ENCODE measurements at regions not wholly inside any gene's neighbourhood (a gene's known extent, or its start where the extent isn't known, plus 50 kb on each side); places are given as distances from the start of the nearest gene placed in this dataset.

- ATAC-seq (no peak), DNase-seq (ENCODE audit: low read depth, low spot score) (no peak)
- Histone ChIP-seq H3K4me3 (ENCODE audit: low read depth in 2 of 2, low read length in 2 of 2) (no peak overlapping the region), H3K9me3 (ENCODE audit: control insufficient read depth, insufficient read depth, low read depth, low read length) (no peaks in the 10 kb centered on the region), H3K36me3 (ENCODE audit: control insufficient read depth, insufficient read depth, low read length) (no peaks in the 10 kb centered on the region), H3K27me3 (ENCODE audit: control insufficient read depth, insufficient read depth, low read length) (no peaks in the 10 kb centered on the region), H3K4me1 (ENCODE audit: control insufficient read depth, insufficient read depth, low read length) (no peaks in the 10 kb centered on the region), H3K27ac (ENCODE audit: low read length) (no peak overlapping the region)
- ChIA-PET CTCF (no interaction called here), POLR2A (no interaction called here)
- intact Hi-C loops (cut with micrococcal nuclease; ENCODE audit: unreplicated experiment) (no loop called here), in situ Hi-C loops (cut with HindIII; ENCODE audit: low pct_unique_long_range_greater_than_20kb, low sequenced_read_pairs) (no loop called here)
- TF ChIP-seq CTCF (IDR thresholded peaks at IDR 0.05) (no peak), REST (IDR thresholded peaks at IDR 0.05; ENCODE audit: insufficient read depth in 1 of 2, low read depth in 2 of 2, low read length in 1 of 2) (no peak), SIN3A (IDR thresholded peaks at IDR 0.05; ENCODE audit: borderline replicate concordance, insufficient read depth, low read depth, low read length) (no peak), TCF7L2 (IDR thresholded peaks at IDR 0.05; ENCODE audit: low read depth, low read length) (no peak), POLR2AphosphoS5 (IDR thresholded peaks at IDR 0.05; ENCODE audit: low read depth, low read length) (no peak)
- BruUV-seq (replicated peaks): no TSS peak
Observed at GRCh38 chr5:125965577-125965976, 457.6 kb upstream of the GRAMD2B start.

- ATAC-seq: no peak
- intact Hi-C loops (cut with micrococcal nuclease; ENCODE audit: unreplicated experiment): no loop called here
- BruUV-seq (replicated peaks): no TSS peak
- Histone ChIP-seq H3K36me3 (ENCODE audit: control insufficient read depth, insufficient read depth, low read length) (no peaks in the 10 kb centered on the region), H3K9me3 (ENCODE audit: control insufficient read depth, insufficient read depth, low read depth, low read length) (no peaks in the 10 kb centered on the region), H3K4me3 (ENCODE audit: low read depth in 2 of 2, low read length in 2 of 2) (no peak overlapping the region), H3K27me3 (ENCODE audit: control insufficient read depth, insufficient read depth, low read length) (no peaks in the 10 kb centered on the region), H3K27ac (ENCODE audit: low read length) (no peak overlapping the region), H3K4me1 (ENCODE audit: control insufficient read depth, insufficient read depth, low read length) (no peaks in the 10 kb centered on the region)
- TF ChIP-seq REST (IDR thresholded peaks at IDR 0.05; ENCODE audit: insufficient read depth in 1 of 2, low read depth in 2 of 2, low read length in 1 of 2): no peak
- TF ChIP-seq SIN3A (IDR thresholded peaks at IDR 0.05; ENCODE audit: borderline replicate concordance, insufficient read depth, low read depth, low read length): no peak
- TF ChIP-seq POLR2AphosphoS5 (IDR thresholded peaks at IDR 0.05; ENCODE audit: low read depth, low read length): no peak
- no peak for TF ChIP-seq TCF7L2 (IDR thresholded peaks at IDR 0.05; ENCODE audit: low read depth, low read length)
- in situ Hi-C loops (cut with HindIII; ENCODE audit: low pct_unique_long_range_greater_than_20kb, low sequenced_read_pairs): no loop called here
- ChIA-PET POLR2A (no interaction called here), CTCF (no interaction called here)
- DNase-seq (ENCODE audit: low read depth, low spot score): no peak
Observed at GRCh38 chr5:125967576-125967975, 455.6 kb upstream of the GRAMD2B start.
